NCI-H2171 (cell line): ENCODE measurements at regions not wholly inside any gene's neighbourhood (a gene's known extent, or its start where the extent isn't known, plus 50 kb on each side); places are given as distances from the start of the nearest gene placed in this dataset.

Experiments
- DNase-seq: peaks from one replicate; lab custom pipeline; 2025; lab: John Stamatoyannopoulos, UW

DNA sequence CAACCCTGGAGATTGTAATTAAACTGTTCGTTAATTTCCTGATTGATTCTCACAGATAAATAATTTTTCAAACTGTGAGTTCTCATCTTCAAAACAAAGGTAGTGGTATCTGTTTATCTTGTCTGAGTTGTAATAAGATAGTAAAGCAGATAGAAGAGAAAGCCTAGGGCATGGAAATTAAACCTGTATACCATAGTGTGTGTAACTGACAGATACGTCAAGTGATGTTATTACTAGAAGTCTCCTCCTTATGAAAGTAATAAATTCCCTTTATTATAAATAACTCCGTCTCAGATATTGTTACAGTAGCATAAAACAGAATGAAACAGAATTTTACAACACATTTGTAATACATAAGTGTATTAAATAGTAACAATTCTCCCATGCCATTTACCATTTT, 1065.1 kb downstream of the SLITRK1 start:
- DNase-seq = no peak

DNA sequence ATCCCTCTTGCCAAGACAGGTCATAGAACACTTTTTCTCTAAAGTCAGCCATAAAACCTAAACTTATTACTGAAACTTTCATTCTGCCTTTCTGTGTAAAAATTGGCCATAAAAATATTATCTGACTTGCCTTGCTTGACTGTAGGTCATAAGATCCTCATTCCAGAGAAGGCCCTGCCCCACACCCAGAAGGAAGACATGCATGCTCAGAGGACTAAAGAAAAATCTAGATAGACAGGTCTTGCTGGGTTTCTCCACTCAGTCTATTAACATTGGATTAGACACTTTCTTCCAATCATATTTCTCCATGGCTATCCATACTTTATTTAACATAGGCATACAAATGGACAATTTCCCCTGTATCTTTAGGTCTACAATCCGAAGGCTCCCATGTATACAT, 1066.5 kb downstream of the SLITRK1 start:
- no peak for DNase-seq

DNA sequence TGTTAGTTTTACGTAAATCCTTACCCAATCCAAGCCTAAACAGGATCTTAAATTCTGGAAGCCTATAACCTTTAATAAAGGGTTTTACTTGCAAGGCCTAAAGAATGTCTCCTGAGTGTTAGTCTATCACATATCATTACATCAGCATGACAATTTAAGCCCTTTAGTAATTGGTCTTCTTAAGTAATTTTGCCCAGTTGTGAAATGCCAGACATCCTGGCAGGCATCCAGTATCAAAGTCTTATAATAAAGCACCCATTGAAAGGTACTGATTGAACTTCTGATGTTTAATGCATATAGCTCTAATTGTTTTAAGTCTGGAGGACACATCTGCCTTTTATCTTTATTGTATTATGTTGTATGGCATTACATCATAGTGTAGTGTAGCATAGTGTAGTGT, 1078.9 kb downstream of the SLITRK1 start:
- no peak for DNase-seq

DNA sequence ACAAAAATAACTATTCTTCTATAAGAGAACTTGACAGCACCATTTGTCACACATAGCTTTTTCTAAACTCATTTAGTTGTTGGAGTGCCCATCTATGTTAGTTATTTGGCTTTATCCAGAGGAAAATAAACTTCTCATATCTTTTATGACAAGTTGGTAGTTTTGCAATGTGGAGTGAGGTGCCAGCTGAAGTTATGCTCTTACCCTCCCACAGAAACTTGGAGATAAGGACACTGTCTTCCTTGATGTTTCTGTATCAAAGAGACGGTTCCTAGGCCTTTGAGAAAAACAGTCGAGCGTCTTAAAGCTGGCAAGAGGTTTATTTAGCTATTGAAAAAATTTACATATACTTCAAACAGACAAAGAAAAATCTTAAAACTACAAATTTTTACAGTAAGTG, 1079.7 kb downstream of the SLITRK1 start:
- DNase-seq = no peak

DNA sequence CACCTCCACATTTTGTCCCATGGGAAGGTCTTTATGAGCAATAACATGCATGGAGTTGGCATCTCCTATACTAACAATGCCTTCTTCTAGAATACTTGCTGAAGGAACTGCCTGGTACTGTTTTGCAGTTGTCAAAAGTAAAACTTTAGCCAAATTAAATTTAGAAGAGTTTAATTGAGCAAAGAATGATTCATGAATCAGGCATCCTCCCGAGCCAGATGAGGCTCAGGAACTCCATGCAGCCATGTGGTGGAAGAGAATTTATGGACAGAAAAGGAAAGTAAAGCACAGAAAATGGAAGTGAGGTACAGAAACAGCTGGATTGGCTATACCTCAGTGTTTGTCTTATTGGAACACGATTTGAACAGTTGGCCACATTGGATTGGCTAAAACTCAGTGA, 1081.9 kb downstream of the SLITRK1 start:
- no peak for DNase-seq

DNA sequence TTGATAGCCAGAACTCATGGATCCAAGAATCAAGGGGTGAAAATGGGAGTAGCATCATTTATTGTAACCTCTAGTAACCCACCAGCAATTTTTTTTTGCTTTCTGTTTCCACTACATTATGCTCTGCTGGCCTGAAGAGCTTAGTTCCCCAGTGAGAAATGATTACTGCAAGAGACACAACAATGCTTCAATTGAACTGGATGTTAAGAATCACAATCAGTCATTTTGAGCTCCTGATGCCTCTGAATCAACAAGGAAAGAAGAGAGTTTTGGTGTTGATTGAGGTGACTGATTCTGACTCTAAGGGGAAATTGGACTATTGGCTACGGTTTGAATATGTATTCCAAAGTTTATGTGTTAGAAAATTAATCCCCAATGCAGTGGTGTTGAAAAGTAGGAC, 1084.4 kb downstream of the SLITRK1 start:
- DNase-seq = no peak

DNA sequence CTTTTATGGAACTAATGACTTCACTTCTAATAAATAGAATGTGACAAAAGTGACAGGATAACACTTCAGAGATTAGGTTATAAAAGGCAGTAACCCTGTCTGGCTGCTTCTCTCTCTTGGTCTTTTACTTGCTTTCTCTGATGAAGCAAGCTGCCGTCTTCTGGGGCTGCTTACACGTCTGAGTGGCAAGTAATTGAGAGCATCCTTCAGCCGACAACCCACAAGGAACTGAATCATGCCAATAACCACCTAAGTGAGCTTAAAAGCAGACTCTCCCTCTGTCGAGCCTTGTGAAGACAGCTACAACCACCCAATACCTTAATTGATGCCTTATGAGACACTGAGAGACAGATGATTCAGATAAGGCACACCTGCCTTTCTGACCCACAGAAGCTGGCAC, 1091.2 kb downstream of the SLITRK1 start:
- DNase-seq = no peak

DNA sequence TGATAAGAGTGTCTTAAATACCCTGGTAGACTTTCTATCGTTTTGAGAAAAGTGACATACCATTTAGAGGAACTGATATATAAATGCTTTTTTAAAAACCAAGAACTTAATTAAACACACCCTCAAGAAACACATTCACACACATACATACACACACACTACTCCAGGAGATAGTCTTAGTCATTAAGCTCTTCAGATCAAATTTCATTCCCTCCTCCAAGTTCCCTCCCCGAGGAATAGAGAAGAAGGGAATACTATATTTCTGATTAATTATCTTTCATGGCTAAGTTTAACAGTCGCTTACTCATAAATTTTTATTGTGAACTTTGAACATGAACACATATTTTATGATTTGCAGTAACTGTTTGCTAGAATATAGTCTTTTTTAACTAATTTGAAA, 1109.5 kb downstream of the SLITRK1 start:
- DNase-seq = peak; percentile 24

DNA sequence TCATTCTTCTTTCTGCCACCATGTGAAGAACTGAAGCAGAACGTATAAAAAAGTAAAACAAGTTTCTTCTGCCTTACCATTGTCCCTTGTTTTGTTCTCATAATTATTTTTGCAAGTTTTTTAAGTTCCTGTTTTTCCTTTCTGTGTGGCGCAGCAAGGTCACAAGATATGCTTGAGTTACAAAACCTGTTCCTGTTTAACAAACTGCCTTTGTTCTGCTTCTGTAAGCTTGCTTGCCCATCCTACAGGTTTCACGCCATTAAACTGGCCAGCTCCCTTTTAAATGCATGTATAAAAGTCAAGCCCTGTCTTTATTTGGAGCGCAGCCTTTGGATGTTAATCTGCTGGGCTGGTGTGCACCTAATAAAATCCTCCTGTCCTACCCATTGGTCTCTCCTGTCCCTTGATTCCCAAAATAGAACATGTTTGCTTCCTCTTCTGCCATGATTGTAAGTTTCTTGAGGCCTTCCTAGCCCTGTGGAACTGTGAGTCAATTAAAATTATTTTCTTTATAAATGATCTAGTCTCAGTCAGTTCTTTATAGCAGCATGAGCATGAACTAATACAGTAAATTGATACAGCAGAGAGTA, 1115.4 kb downstream of the SLITRK1 start:
- DNase-seq = no peak

DNA sequence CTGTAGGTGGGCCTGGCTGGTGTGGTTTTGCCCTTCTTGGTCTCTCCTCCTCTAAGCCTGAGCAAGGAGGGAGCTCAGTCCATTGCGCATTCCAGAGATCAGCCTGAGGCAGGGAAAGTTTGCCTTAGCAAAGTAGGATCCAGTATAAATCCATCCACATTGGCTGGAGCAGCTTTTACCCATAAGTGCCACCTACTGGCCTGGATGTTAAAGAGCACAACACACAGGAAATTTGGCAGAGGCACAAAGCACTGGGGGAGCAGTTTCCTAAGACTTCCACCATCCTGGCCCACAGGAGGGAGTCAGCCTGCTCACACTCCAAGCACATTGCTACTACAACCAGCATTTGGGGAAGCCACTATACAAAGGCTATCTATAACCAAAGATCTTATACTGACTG, 1124.2 kb downstream of the SLITRK1 start:
- DNase-seq = no peak

DNA sequence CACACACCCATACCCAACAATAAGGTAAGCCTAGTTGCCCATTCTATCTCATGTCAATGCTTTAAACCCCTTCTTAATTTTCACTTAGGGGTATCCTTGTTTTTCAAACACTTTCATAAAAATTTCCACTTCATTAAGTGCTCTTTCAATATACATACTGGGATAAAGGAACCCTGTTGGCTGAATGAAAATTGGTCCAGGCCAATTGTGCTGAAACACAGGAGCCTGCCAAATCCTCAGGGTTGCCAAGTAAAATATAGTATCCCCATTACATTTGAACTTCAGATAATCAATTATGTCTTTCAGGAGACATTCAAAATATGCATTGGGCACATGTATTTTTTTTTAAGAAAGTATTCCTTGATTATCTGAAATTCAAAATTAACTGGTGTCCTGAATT, 1131.1 kb downstream of the SLITRK1 start:
- no peak for DNase-seq

DNA sequence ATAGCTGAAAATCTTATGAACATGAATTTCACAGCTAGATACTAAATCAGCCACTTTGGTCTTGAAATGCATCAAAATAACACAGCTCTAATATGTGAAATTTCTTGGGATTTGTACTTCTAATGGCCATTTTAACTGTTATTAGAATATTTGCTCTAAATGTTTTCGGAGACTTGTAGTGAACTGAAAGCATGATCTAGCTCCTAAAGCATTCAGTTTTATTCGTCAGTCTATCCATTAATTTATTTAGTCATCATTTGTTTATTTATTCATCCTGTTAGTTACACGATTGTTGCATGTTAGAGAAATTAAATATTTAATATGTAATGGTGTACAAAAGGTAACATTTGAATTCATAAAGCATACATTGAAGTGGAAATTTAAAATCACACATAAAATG, 1132.7 kb downstream of the SLITRK1 start:
- DNase-seq = no peak

DNA sequence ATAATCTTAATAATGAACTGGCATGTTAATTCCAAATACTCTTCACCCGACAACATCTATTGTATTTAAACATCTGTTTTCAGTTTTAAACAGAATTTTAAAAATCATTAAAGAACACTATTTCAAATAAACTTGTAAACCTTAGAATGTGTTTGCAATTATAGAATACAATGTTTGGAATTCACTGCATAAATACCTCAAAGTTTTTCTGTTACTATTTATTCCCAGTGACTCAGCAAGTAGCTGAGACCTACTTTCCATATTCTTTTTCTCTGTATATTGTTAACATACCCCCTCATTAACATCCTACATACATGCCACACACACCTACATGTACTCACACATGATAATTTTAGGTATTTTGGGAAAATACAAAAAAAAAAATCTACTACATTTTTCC, 1134.3 kb downstream of the SLITRK1 start:
- DNase-seq = no peak

DNA sequence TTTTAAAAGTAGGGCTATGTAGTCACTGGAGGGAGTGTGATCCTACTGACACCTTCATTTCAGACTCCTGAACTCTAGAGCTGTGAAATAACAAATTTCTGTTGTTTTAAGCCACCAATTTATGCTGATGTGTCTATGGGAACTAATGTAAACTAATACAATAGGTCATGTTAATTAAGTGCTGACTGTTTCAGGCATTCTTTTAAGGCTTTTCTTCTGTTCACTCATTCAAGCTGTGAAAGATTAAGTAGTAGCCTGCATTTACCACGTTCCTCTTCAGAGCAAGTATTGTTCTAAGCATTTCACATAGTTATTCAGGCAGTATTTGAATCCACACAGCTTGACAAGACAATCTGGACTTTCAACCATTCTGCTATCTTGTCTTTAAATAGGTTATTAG, 1135.0 kb downstream of the SLITRK1 start:
- DNase-seq = no peak

DNA sequence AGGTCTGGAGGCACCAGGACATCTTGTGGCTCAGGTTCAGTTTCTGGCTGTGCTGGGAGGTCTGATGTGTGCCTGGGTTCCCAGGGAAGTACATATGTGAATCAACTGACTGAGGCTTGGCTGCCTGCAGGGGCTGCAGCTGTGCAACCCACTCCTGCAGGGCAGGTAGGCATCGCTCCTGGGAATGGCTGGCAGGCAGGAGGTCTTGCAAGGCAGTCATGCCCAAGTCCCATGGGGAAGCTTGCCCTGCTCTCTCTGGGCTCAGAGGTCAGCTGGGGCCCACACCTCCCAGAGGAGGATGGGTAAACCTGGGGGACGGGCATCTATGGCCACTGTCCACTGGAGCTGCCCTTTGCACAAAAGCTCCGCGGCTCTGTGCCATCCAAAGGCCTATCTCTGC, 1141.8 kb downstream of the SLITRK1 start:
- DNase-seq = no peak

DNA sequence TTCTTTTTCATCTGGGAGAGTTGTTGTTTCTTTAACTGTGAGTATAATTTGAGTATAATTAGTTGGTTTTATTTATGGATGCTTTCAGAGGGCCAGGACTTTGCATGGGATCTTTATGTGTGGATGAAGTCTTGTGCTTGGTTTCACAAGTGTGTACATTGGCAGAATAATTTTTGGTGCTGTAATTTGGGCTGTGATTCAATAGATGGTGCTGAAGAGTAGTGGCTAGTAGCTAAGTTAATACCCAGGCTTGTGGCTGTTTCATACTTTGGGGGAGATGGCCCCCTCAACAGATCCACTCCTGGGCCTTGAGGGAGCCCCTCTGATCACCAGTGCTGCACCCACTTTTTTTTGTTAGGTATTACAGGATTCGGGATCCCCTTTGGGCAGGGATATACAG, 1142.4 kb downstream of the SLITRK1 start:
- no peak for DNase-seq

DNA sequence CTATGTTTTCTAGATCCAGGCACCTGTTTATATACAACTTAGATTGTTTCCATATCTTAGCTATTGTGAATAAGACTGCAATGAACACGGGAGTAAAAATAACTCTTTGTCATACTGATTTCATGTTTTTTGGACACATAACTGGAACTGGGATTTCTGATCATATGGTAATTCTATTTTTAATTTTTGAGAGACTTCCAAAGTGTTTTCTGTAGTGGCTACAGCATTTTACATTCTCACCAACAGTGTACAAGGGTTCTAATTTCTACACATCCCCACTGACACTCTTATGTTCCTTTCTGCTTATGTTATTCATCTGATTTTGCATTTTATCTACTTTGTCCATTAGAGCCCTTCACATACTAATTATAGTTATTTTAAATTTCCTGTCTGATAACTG, 1152.9 kb downstream of the SLITRK1 start:
- DNase-seq = no peak

DNA sequence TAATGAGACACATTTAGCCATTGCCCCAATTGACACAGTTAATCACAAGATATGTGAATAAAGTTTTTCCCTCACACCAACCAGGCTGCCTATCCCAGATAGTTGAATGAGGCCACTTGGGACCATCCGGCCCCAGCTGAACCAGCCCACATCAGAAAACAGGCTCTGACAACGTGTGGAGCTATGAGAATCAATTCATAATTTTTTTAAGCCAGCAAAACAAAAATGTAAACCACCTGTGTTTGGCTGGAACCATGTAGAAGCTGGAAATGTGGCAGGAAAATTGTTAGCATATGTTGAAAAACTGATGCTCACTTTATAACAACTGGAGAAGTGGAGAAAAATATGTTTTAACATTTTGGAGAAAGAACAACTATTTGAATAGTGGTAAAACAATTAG, 1161.3 kb downstream of the SLITRK1 start:
- DNase-seq = no peak

DNA sequence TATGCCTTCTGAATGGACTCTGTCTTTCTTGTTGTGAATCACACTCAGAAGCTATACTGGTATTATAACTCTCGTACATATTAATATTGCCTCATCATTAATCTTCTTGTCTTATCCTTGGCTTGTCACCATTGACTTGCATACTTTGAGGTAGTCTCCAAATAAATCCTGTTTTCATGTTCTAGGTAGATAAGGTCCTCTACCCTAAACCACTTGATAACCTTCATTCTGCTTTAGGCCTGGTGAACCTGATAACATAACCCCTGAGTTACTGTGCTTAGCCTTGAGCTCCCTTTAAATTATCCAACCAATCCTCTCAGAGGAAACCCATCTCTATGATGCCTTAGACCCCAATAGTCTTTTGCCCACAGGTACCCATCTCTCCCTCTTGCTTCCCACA, 1162.3 kb downstream of the SLITRK1 start:
- no peak for DNase-seq

DNA sequence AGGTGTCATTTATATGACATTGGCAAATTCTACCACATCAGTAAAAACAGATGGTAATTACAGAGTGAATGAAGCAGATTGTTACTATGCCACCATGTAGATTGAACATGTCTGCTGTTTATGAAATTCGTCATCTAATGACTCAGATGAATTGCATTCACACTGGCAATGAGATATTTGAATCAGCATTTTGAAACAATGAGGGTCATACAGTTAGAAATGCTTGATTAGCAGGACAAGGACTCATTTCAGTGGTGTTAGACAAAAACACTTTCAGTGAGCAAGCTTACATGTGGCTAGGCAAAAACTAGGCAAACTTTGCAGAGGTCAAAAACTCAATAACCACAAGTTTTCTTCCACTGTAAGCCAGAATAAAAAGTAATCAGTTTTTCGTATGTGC, 1165.0 kb downstream of the SLITRK1 start:
- no peak for DNase-seq

DNA sequence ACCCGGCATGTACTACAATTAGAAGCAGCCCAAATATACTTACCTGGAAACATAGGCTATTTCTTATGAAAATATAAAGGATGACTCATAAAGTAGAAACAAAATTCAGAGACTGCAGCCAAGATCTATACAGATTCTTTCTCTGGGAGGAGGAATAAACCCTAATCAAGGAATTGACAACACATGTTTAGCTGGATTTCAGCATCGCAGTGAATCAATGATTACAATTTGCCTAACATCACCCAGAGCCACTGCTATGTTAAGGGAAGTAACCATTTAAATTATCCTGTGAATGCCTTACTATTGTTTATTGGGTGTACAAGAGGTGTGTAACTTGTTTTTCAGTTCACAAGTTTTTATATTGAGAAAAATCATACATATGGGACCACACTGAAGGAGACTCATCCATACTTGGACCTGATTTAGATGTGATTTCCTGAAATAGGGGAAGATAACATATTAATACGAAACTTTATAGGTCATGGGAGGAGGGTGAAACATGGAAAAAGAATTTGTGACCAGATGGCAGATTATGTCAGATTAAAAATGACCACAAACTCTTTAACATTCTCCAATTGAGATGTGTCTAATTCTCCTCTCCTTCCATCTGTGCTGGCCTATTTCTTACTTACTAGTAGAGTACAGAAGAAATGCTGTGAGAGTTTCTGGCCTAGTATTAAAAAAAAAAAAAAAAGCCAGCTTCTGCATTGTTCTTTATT, 1168.4 kb downstream of the SLITRK1 start:
- DNase-seq = no peak

DNA sequence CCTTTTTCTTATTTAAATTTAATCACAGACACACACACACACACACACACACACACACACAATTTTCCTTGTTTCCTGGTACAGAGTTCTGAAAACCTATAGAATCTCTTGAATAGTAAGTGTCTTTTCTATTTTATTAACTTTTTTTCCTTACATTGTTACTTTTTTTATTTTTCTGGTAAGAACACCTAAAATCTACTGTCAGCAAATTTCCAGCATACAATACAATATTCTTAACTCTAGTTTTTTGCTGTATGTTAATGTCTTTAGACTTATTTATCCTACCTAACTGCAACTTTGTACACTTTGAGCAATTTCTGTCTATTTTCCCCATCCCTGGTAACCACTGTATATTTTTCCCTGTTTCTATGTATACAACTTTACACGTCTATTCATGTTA, 1179.8 kb downstream of the SLITRK1 start:
- DNase-seq = no peak

DNA sequence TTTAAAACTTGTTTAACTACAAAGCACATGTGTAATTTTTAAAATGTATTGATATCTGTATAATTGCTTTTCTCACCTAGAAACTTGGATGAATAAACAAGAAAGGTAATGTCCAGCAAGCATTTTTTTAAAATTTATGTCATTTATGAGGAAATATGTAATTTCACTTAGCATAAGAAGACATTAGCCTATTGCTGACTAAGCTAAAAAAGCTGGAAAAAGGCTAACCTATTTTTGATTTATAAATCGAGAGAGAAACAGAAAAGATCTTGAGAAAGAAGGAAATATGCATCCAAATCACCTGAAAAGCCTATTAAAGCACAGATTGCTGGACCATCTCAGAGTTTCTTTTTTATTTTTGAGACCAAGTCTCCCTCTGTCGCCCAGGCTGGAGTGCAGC, 1181.3 kb downstream of the SLITRK1 start:
- no peak for DNase-seq

DNA sequence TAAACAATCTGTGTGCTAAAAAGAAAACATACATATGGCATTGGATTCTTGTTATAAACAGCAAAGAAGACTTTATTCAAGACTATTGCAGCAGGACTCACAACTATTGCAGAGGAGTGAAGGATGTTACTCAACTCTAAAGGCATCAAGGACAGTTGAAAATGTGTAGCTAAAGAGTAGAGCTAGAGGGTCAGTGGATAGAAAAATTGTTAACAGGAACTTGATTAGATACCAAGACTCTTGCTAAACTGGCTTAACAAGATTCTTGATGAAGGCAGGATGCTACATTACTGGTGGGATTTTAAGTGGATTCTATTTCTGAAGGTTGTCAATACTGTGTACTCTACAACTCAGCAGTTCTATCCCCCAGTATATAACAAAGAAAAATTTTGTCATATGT, 1183.3 kb downstream of the SLITRK1 start:
- no peak for DNase-seq
